ENCODE measurements at regions not wholly inside any gene's neighbourhood (a gene's known extent, or its start where the extent isn't known, plus 50 kb on each side); places are given as distances from the start of the nearest gene placed in this dataset.

GRCh38 chrX:1006156-1006730 is 206.2 kb downstream of the CRLF2 start (continued):
- TF ChIP-seq ATF3 (IDR thresholded peaks at IDR 0.05; ENCODE audit: borderline replicate concordance, extremely low read depth, low read depth, low read length) (no peak), ZBTB33 (IDR thresholded peaks at IDR 0.05) (no peak), ZNF622 (IDR thresholded peaks at IDR 0.05) (no peak), TARDBP (IDR thresholded peaks at IDR 0.05; ENCODE audit: borderline replicate concordance) (no peak), ELK1 (IDR thresholded peaks at IDR 0.05; ENCODE audit: low read depth, low read length) (no peak)

- Histone ChIP-seq H2AFZ (ENCODE audit: control insufficient read depth, low read depth, low read length) (no peak overlapping the region), H3K36me3 (ENCODE audit: control insufficient read depth in 2 of 2, insufficient read depth in 2 of 2, low read length in 1 of 2) (no peaks in the 10 kb centered on the region), H3K27ac (ENCODE audit: control insufficient read depth, insufficient read depth) (no peak overlapping the region), H3K4me2 (ENCODE audit: control insufficient read depth, insufficient read depth) (no peak overlapping the region), H3K79me2 (ENCODE audit: control insufficient read depth, insufficient read depth, low read length) (no peaks in the 10 kb centered on the region), H3K9ac (ENCODE audit: control insufficient read depth, insufficient read depth, low read length) (no peak overlapping the region), H3K4me3 (no peak overlapping the region), H3K9me3 (replicated peaks; ENCODE audit: control insufficient read depth, insufficient read depth, low read length) (no peaks in the 10 kb centered on the region; the same call in 2 of the 3 replicates), H3K27me3 (replicated peaks in 1 of 2; ENCODE audit: control insufficient read depth in 2 of 2, insufficient read depth in 2 of 2, low read length in 1 of 2) (no peaks in the 10 kb centered on the region), H4K20me1 (ENCODE audit: control insufficient read depth, insufficient read depth) (no peaks in the 10 kb centered on the region), H3K4me1 (ENCODE audit: control insufficient read depth, insufficient read depth, low read length) (peaks cover 7% of the 10 kb centered on the region; the same call in 1 of the 2 replicates)
- ChIA-PET CTCF (no interaction called here), RAD21 (ENCODE audit: unreplicated experiment) (no interaction called here), POLR2A (no interaction called here), SMC1A (ENCODE audit: uncharacterized antibody, unreplicated experiment) (no interaction called here)
- no peak for DNase-seq (ENCODE audit: low read depth, low spot score)
- in situ Hi-C loops (cut with MboI): no loop called here
- TF ChIP-seq RCOR1 (conservative IDR thresholded peaks at IDR 0.05; ENCODE audit: low read depth, low read length) (no peak), ETV6 (conservative IDR thresholded peaks at IDR 0.05 in 1 of 2, IDR thresholded peaks at IDR 0.05 in 1 of 2; ENCODE audit: borderline replicate concordance in 1 of 2, low read depth in 1 of 2) (no peak), EED (IDR thresholded peaks at IDR 0.05; ENCODE audit: low read depth) (no peak), PML (IDR thresholded peaks at IDR 0.05; ENCODE audit: low read length) (no peak), KLF5 (IDR thresholded peaks at IDR 0.05; ENCODE audit: partially characterized antibody) (no peak), PRDM15 (CRISPR knock-in tag; IDR thresholded peaks at IDR 0.05) (no peak), ASH2L (IDR thresholded peaks at IDR 0.05; ENCODE audit: borderline replicate concordance, low read depth) (no peak), SIN3A (IDR thresholded peaks at IDR 0.05; ENCODE audit: low read depth, low read length) (no peak), ESRRA (IDR thresholded peaks at IDR 0.05; ENCODE audit: low read length) (no peak)
- no peak for FAIRE-seq
- WGBS (ENCODE audit: insufficient coverage, insufficient replicate concordance, low lambda C conversion rate, missing lambda C conversion rate): 81% methylated on average over 22 of the region's 23 CpGs
- BruUV-seq (replicated peaks): no TSS peak
- no peak for ATAC-seq
- intact Hi-C loops (cut with micrococcal nuclease; ENCODE audit: unreplicated experiment): no loop called here
These were observed 209.8 kb downstream of the CRLF2 start for GRCh38 chrX:1002611-1003010.
